ENCODE measurements at regions not wholly inside any gene's neighbourhood (a gene's known extent, or its start where the extent isn't known, plus 50 kb on each side); places are given as distances from the start of the nearest gene placed in this dataset.

GRCh38 chr5:119930490-119930889 lies 301.1 kb downstream of the FAM170A start:
- TF ChIP-seq CTCF (IDR thresholded peaks at IDR 0.05): no peak
- TF ChIP-seq EP300 (IDR thresholded peaks at IDR 0.05): no peak
- no peak for TF ChIP-seq POLR2A (IDR thresholded peaks at IDR 0.05)

Data from tibial nerve (tissue), 4 donors.